ENCODE measurements at regions not wholly inside any gene's neighbourhood (a gene's known extent, or its start where the extent isn't known, plus 50 kb on each side); places are given as distances from the start of the nearest gene placed in this dataset.

DNA sequence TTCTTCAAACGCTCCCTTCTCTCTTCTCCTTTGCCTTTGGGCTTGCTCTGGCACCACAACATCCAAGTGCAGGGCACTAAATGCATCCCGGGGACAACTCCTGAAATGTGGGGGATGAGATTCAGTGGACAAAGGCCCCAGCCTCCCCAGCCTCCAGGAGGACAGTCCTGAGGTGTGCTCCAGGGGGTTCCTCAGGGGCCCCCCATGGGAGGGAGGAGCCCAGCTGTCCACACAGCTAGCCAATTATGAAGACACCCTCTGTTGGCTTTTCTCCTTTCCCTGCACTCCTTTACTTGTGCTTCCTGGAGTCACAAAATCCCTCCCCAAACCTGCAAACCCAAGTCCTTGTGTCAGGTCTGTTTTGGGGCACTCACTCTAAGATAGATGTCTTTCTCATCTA, 735.4 kb downstream of the PTPRU start (continued):
- TF ChIP-seq GABPB1 (CRISPR knock-in tag; IDR thresholded peaks at IDR 0.05): no peak
- no peak for TF ChIP-seq ZNF136 (CRISPR knock-in tag; IDR thresholded peaks at IDR 0.05; ENCODE audit: low read depth)
- TF ChIP-seq, protein P1, sequence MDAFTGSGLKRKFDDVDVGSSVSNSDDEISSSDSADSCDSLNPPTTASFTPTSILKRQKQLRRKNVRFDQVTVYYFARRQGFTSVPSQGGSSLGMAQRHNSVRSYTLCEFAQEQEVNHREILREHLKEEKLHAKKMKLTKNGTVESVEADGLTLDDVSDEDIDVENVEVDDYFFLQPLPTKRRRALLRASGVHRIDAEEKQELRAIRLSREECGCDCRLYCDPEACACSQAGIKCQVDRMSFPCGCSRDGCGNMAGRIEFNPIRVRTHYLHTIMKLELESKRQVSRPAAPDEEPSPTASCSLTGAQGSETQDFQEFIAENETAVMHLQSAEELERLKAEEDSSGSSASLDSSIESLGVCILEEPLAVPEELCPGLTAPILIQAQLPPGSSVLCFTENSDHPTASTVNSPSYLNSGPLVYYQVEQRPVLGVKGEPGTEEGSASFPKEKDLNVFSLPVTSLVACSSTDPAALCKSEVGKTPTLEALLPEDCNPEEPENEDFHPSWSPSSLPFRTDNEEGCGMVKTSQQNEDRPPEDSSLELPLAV (CRISPR knock-in tag; conservative IDR thresholded peaks at IDR 0.05; ENCODE audit: low read depth): no peak
- no peak for TF ChIP-seq LCORL (IDR thresholded peaks at IDR 0.05)
- no peak for TF ChIP-seq LCORL (CRISPR knock-in tag; IDR thresholded peaks at IDR 0.05)
- no peak for TF ChIP-seq KAT7 (CRISPR knock-in tag; IDR thresholded peaks at IDR 0.05; ENCODE audit: borderline replicate concordance)
- no peak for TF ChIP-seq MED1 (CRISPR knock-in tag; IDR thresholded peaks at IDR 0.05)
- TF ChIP-seq, protein P2, sequence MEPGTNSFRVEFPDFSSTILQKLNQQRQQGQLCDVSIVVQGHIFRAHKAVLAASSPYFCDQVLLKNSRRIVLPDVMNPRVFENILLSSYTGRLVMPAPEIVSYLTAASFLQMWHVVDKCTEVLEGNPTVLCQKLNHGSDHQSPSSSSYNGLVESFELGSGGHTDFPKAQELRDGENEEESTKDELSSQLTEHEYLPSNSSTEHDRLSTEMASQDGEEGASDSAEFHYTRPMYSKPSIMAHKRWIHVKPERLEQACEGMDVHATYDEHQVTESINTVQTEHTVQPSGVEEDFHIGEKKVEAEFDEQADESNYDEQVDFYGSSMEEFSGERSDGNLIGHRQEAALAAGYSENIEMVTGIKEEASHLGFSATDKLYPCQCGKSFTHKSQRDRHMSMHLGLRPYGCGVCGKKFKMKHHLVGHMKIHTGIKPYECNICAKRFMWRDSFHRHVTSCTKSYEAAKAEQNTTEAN (CRISPR knock-in tag; conservative IDR thresholded peaks at IDR 0.05): no peak

DNA sequence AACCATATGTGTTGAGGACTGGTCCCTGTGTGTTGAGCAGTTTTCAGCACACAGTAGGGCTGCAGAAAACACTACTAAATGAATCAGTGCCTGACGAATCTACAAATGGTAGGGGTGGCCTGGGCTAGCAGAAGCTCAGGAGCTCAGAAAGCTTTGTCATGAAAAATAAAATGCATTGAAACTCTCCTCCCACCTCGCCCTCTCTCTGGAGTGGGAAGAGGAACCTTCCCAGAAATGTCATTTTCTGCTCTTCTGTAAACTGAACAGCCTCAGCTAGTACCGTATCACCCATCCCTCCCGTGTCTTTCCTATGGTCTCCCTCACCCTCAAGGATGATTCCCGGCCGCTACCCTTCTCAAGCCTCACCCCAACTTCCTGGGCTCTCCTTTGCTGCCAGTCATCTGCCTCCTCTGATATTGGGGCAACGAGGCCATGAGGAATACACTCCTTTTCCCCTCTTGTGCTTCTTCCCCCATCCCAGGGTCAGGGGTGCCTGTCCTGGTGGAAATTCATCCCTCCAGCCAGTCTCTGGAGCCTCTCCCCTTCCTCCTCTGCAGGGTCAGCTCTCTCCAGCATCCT, 734.5 kb downstream of the PTPRU start:
- 4% methylated on average over 7 of the region's 7 CpGs for WGBS (ENCODE audit: low lambda C conversion rate)
- ATAC-seq (no peak), DNase-seq (ENCODE audit: low spot score) (no peak), FAIRE-seq (no peak)
- H3K27me3 ChIP-seq (ENCODE audit: control insufficient read depth in 1 of 2, insufficient read depth in 2 of 2, low read length in 2 of 2): peaks cover 0 to under 1% of the 10 kb centered on the region in 2 experiments; a peak in 2 of 5 replicates
- in situ Hi-C loops (cut with HindIII; ENCODE audit: extremely low pct_ligation_motif_present, low pct_unique_long_range_greater_than_20kb): no loop called here
- H3K36me3 ChIP-seq (replicated peaks in 1 of 2; ENCODE audit: control insufficient read depth in 1 of 2, insufficient read depth in 2 of 2, low read length in 2 of 2): no peaks in the 10 kb centered on the region
- H3K4me2 ChIP-seq (ENCODE audit: low read depth, low read length): no peak overlapping the region
- no peaks in the 10 kb centered on the region for H3K9me3 ChIP-seq (ENCODE audit: low read length)
- H2AFZ ChIP-seq (ENCODE audit: low read length): no peak overlapping the region
- CTCF ChIA-PET (ENCODE audit: low intra/inter-chr PET ratio, low total read pairs): no interaction called here
- no peak overlapping the region for H3K9ac ChIP-seq (ENCODE audit: insufficient read depth, low read depth, low read length)
- no peaks in the 10 kb centered on the region for H4K20me1 ChIP-seq (ENCODE audit: insufficient read depth, low read length)
- no TSS peak for BruUV-seq (replicated peaks)
- intact Hi-C loops (cut with micrococcal nuclease; ENCODE audit: unreplicated experiment): no loop called here
- no peaks in the 10 kb centered on the region for H3K4me1 ChIP-seq (ENCODE audit: insufficient read depth, low read length)
- H3K27ac ChIP-seq (ENCODE audit: extremely low read length, insufficient read depth, low read length): no peak overlapping the region
- H3K79me2 ChIP-seq (ENCODE audit: insufficient read depth, low read length): no peaks in the 10 kb centered on the region
- POLR2A ChIA-PET: no interaction called here
- no peak overlapping the region for H3K4me3 ChIP-seq (replicated peaks in 1 of 3; ENCODE audit: insufficient read depth in 1 of 3, low read depth in 2 of 3, low read length in 3 of 3)
- TF ChIP-seq JARID2 (CRISPR knock-in tag; IDR thresholded peaks at IDR 0.05; ENCODE audit: insufficient replicate concordance) (no peak), EED (CRISPR knock-in tag; IDR thresholded peaks at IDR 0.05) (no peak), ZNF720 (CRISPR knock-in tag; IDR thresholded peaks at IDR 0.05) (no peak), ZNF792 (CRISPR knock-in tag; IDR thresholded peaks at IDR 0.05) (no peak)
- TF ChIP-seq, protein P3, sequence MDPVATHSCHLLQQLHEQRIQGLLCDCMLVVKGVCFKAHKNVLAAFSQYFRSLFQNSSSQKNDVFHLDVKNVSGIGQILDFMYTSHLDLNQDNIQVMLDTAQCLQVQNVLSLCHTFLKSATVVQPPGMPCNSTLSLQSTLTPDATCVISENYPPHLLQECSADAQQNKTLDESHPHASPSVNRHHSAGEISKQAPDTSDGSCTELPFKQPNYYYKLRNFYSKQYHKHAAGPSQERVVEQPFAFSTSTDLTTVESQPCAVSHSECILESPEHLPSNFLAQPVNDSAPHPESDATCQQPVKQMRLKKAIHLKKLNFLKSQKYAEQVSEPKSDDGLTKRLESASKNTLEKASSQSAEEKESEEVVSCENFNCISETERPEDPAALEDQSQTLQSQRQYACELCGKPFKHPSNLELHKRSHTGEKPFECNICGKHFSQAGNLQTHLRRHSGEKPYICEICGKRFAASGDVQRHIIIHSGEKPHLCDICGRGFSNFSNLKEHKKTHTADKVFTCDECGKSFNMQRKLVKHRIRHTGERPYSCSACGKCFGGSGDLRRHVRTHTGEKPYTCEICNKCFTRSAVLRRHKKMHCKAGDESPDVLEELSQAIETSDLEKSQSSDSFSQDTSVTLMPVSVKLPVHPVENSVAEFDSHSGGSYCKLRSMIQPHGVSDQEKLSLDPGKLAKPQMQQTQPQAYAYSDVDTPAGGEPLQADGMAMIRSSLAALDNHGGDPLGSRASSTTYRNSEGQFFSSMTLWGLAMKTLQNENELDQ (CRISPR knock-in tag; IDR thresholded peaks at IDR 0.05; ENCODE audit: borderline replicate concordance): no peak
- TF ChIP-seq, protein P4, sequence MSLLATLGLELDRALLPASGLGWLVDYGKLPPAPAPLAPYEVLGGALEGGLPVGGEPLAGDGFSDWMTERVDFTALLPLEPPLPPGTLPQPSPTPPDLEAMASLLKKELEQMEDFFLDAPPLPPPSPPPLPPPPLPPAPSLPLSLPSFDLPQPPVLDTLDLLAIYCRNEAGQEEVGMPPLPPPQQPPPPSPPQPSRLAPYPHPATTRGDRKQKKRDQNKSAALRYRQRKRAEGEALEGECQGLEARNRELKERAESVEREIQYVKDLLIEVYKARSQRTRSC (CRISPR knock-in tag; IDR thresholded peaks at IDR 0.05; ENCODE audit: low read depth): no peak
- TF ChIP-seq, protein P5, sequence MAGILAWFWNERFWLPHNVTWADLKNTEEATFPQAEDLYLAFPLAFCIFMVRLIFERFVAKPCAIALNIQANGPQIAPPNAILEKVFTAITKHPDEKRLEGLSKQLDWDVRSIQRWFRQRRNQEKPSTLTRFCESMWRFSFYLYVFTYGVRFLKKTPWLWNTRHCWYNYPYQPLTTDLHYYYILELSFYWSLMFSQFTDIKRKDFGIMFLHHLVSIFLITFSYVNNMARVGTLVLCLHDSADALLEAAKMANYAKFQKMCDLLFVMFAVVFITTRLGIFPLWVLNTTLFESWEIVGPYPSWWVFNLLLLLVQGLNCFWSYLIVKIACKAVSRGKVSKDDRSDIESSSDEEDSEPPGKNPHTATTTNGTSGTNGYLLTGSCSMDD (CRISPR knock-in tag; IDR thresholded peaks at IDR 0.05): no peak
